ENCODE measurements at regions not wholly inside any gene's neighbourhood (a gene's known extent, or its start where the extent isn't known, plus 50 kb on each side); places are given as distances from the start of the nearest gene placed in this dataset.
"Not testable (repeated sequence)": the region's sequence is repeated elsewhere in the genome, so short reads cannot be mapped to it uniquely, and the experiment has no call there.

GRCh38 chr9:74056023-74056422, 441.1 kb upstream of the RORB start:
- ATAC-seq (no peak), DNase-seq (no peak)
- peaks cover 0 to 3% (median 0%) of the 10 kb centered on the region in 4 donors for H3K9me3 ChIP-seq
- intact Hi-C loops (cut with DNase I): no loop called here
- no peak overlapping the region for H3K4me3 ChIP-seq
- no peak for TF ChIP-seq POLR2A (IDR thresholded peaks at IDR 0.05)
- TF ChIP-seq, protein P1, sequence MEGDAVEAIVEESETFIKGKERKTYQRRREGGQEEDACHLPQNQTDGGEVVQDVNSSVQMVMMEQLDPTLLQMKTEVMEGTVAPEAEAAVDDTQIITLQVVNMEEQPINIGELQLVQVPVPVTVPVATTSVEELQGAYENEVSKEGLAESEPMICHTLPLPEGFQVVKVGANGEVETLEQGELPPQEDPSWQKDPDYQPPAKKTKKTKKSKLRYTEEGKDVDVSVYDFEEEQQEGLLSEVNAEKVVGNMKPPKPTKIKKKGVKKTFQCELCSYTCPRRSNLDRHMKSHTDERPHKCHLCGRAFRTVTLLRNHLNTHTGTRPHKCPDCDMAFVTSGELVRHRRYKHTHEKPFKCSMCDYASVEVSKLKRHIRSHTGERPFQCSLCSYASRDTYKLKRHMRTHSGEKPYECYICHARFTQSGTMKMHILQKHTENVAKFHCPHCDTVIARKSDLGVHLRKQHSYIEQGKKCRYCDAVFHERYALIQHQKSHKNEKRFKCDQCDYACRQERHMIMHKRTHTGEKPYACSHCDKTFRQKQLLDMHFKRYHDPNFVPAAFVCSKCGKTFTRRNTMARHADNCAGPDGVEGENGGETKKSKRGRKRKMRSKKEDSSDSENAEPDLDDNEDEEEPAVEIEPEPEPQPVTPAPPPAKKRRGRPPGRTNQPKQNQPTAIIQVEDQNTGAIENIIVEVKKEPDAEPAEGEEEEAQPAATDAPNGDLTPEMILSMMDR (IDR thresholded peaks at IDR 0.05): no peak
- H3K4me1 ChIP-seq: no peaks in the 10 kb centered on the region
- H3K36me3 ChIP-seq: no peaks in the 10 kb centered on the region
- no peaks in the 10 kb centered on the region for H3K27me3 ChIP-seq
- no peak overlapping the region for H3K27ac ChIP-seq
- 44% methylated on average over 2 of the region's 2 CpGs for WGBS (ENCODE audit: insufficient coverage, low coverage, low lambda C conversion rate, missing lambda C conversion rate)

- H3K4me1 ChIP-seq; H3K9me3 ChIP-seq; H3K4me3 ChIP-seq; ATAC-seq; H3K27me3 ChIP-seq; DNase-seq; intact Hi-C loops (cut with DNase I); H3K36me3 ChIP-seq; H3K27ac ChIP-seq: not testable (repeated sequence)
These were observed 440.1 kb upstream of the RORB start for GRCh38 chr9:74057051-74057450.

GRCh38 chr9:74064702-74065101, 432.4 kb upstream of the RORB start:
- Histone ChIP-seq H3K27ac (no peak overlapping the region), H3K9me3 (no peaks in the 10 kb centered on the region), H3K4me1 (no peaks in the 10 kb centered on the region), H3K36me3 (no peaks in the 10 kb centered on the region), H3K4me3 (no peak overlapping the region), H3K27me3 (no peaks in the 10 kb centered on the region)
- intact Hi-C loops (cut with DNase I): no loop called here
- no peak for DNase-seq
- ATAC-seq: no peak
- WGBS (ENCODE audit: insufficient coverage, low coverage, low lambda C conversion rate, missing lambda C conversion rate): 89% methylated on average over 2 of the region's 2 CpGs
- no peak for TF ChIP-seq POLR2A (IDR thresholded peaks at IDR 0.05)
- TF ChIP-seq, protein P1 (IDR thresholded peaks at IDR 0.05): no peak

DNA sequence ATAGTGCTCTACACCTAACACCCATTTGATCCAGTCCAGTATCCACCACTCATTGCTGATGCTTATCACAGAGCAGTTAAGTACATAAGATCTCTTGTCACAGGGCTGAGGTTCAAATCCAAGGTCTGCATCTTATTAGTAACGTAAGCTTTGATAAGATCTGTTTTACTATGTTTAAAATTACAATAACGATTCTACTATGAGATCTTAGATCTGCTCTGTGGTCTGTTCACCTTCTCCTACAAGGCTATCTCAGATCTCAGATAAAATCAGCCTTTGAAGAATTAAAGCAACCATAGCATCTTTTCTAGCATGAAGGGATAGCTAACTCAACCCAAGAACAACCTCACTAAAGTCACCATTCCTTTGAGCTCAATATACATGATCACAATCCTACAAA, 431.0 kb upstream of the RORB start:
- ATAC-seq: no peak
- intact Hi-C loops (cut with DNase I): no loop called here
- no peaks in the 10 kb centered on the region for H3K9me3 ChIP-seq
- no peak overlapping the region for H3K4me3 ChIP-seq
- no peak overlapping the region for H3K27ac ChIP-seq
- TF ChIP-seq, protein P1 (IDR thresholded peaks at IDR 0.05): no peak
- TF ChIP-seq POLR2A (IDR thresholded peaks at IDR 0.05): no peak
- no peaks in the 10 kb centered on the region for H3K4me1 ChIP-seq
- WGBS (ENCODE audit: insufficient coverage, low coverage, low lambda C conversion rate, missing lambda C conversion rate): 64% methylated on average over 2 of the region's 2 CpGs
- H3K36me3 ChIP-seq: no peaks in the 10 kb centered on the region
- DNase-seq: no peak
- H3K27me3 ChIP-seq: no peaks in the 10 kb centered on the region

GRCh38 chr9:74066605-74067004, 430.5 kb upstream of the RORB start:
- WGBS (ENCODE audit: insufficient coverage, low coverage, low lambda C conversion rate, missing lambda C conversion rate): 36% methylated on average over 6 of the region's 6 CpGs
- peak; percentile 53 to 73 (median 64) for ATAC-seq

More at GRCh38 chr9:74066605-74067004, 430.5 kb upstream of the RORB start:
- no peak overlapping the region for H3K4me3 ChIP-seq
- DNase-seq: no peak
- H3K27ac ChIP-seq: no peak overlapping the region
- no peaks in the 10 kb centered on the region for H3K4me1 ChIP-seq
- TF ChIP-seq, protein P1 (IDR thresholded peaks at IDR 0.05): no peak
- TF ChIP-seq POLR2A (IDR thresholded peaks at IDR 0.05): no peak
- intact Hi-C loops (cut with DNase I): no loop called here
- H3K9me3 ChIP-seq: no peaks in the 10 kb centered on the region
- H3K27me3 ChIP-seq: no peaks in the 10 kb centered on the region
- H3K36me3 ChIP-seq: no peaks in the 10 kb centered on the region
